IPS-15b (cell line): ENCODE measurements at regions not wholly inside any gene's neighbourhood (a gene's known extent, or its start where the extent isn't known, plus 50 kb on each side); places are given as distances from the start of the nearest gene placed in this dataset.

ENCODE experiments used
- H3K27me3 ChIP-seq: one replicate; pipeline ENCODE4 v1.6.1; 2013; ENCODE audit warnings: low read length; ENCODE audit not compliant: control insufficient read depth, insufficient read depth
- H3K36me3 ChIP-seq: one replicate; pipeline ENCODE4 v1.6.1; 2013; ENCODE audit warnings: low read length; ENCODE audit not compliant: control insufficient read depth, insufficient read depth
- H3K4me1 ChIP-seq: one replicate; pipeline ENCODE4 v1.6.1; 2013; ENCODE audit warnings: mild to moderate bottlenecking, low read length; ENCODE audit not compliant: control insufficient read depth, insufficient read depth
- H3K4me3 ChIP-seq: one replicate; pipeline ENCODE4 v1.5.1; 2013; ENCODE audit warnings: low read depth, low read length
- H3K9ac ChIP-seq: one replicate; pipeline ENCODE4 v1.6.1; 2013; ENCODE audit warnings: low read depth, mild to moderate bottlenecking, low read length
- H3K9me3 ChIP-seq: one replicate; pipeline ENCODE4 v1.6.1; 2013; ENCODE audit warnings: mild to moderate bottlenecking, low read length; ENCODE audit not compliant: control insufficient read depth, insufficient read depth

GRCh38 chr13:22049384-22049783 lies 378.5 kb downstream of the FGF9 start:
- H3K9ac ChIP-seq = no peak overlapping the region
- H3K4me3 ChIP-seq = no peak overlapping the region
- no peaks in the 10 kb centered on the region for H3K4me1 ChIP-seq
- H3K27me3 ChIP-seq = no peaks in the 10 kb centered on the region
- H3K36me3 ChIP-seq = no peaks in the 10 kb centered on the region
- no peaks in the 10 kb centered on the region for H3K9me3 ChIP-seq

DNA sequence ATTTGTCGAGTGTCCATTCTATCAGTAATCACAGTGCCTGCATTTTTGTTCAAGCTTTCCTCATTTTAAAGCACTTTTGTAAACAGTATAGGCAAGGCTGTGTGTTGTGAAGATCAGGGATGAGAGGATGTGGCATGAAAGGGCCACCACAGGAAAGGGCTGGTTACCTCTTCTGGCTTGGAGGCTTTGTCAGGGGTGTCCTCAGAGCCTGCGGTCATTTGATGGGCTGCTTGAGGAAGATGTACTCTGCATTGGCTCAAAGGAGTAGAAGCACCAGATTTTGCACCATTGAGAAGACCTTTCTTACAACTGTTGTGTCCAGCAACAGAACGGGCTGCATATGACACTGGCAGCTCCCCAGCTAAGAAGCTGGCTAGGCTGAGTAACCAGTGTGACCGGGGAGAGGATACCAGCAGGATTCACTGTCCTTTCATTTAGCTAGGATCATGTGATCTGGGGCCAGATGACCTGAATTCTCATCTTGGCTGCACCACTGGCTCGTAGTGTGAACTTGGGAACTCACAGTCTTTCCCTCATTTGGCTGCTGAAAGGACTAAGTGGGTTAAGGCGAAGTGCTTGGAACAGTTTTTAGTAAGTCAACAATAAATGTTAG lies 380.2 kb downstream of the FGF9 start:
- no peaks in the 10 kb centered on the region for H3K9me3 ChIP-seq
- H3K36me3 ChIP-seq = no peaks in the 10 kb centered on the region
- no peaks in the 10 kb centered on the region for H3K4me1 ChIP-seq
- H3K27me3 ChIP-seq = no peaks in the 10 kb centered on the region
- no peak overlapping the region for H3K9ac ChIP-seq
- no peak overlapping the region for H3K4me3 ChIP-seq

GRCh38 chr13:22053053-22053452 lies 382.2 kb downstream of the FGF9 start:
- H3K4me3 ChIP-seq = no peak overlapping the region
- no peaks in the 10 kb centered on the region for H3K9me3 ChIP-seq
- no peaks in the 10 kb centered on the region for H3K4me1 ChIP-seq
- no peaks in the 10 kb centered on the region for H3K36me3 ChIP-seq
- no peak overlapping the region for H3K9ac ChIP-seq
- no peaks in the 10 kb centered on the region for H3K27me3 ChIP-seq

- Histone ChIP-seq H3K4me1 (no peaks in the 10 kb centered on the region), H3K9ac (no peak overlapping the region), H3K9me3 (no peaks in the 10 kb centered on the region), H3K36me3 (no peaks in the 10 kb centered on the region), H3K27me3 (no peaks in the 10 kb centered on the region), H3K4me3 (no peak overlapping the region)
Observed at GRCh38 chr13:22055259-22055658, 384.4 kb downstream of the FGF9 start.

GRCh38 chr13:22060187-22060586 lies 389.3 kb downstream of the FGF9 start:
- Histone ChIP-seq H3K9ac (no peak overlapping the region), H3K9me3 (no peaks in the 10 kb centered on the region), H3K27me3 (no peaks in the 10 kb centered on the region), H3K4me3 (no peak overlapping the region), H3K36me3 (no peaks in the 10 kb centered on the region), H3K4me1 (no peaks in the 10 kb centered on the region)

- Histone ChIP-seq H3K9me3 (no peaks in the 10 kb centered on the region), H3K4me3 (no peak overlapping the region), H3K27me3 (no peaks in the 10 kb centered on the region), H3K36me3 (no peaks in the 10 kb centered on the region), H3K9ac (no peak overlapping the region), H3K4me1 (no peaks in the 10 kb centered on the region)
Observed at GRCh38 chr13:22061371-22061805, 390.5 kb downstream of the FGF9 start.

DNA sequence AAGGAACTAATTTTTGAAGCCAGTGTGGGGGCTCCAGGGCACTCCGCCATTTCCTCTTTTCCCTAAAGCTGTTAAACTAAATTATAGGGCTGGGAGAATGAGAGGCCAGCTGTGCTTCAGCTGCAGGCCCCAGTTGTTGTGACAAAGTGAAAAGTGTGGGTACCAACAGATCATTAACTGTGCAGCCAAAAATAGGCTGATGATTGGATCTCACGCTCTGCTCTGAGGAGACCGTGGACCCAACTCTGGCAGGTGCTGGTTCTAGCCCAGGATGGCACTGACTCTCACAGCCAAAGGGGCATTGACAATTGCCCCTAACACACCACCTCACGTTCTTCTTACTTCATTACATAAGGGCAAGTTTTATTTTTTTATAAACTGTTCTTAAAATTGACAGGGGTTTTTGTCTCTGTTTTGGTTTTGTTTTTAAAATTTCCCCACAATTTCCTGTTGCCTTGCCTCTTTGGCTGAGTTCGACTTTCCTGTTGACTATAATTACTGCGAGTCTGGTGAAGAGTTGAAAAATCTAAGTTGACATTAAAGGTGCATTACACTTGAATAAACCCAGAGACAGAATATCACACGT lies 391.0 kb downstream of the FGF9 start:
- Histone ChIP-seq H3K27me3 (no peaks in the 10 kb centered on the region), H3K9me3 (no peaks in the 10 kb centered on the region), H3K4me3 (no peak overlapping the region), H3K36me3 (no peaks in the 10 kb centered on the region), H3K9ac (no peak overlapping the region), H3K4me1 (no peaks in the 10 kb centered on the region)

DNA sequence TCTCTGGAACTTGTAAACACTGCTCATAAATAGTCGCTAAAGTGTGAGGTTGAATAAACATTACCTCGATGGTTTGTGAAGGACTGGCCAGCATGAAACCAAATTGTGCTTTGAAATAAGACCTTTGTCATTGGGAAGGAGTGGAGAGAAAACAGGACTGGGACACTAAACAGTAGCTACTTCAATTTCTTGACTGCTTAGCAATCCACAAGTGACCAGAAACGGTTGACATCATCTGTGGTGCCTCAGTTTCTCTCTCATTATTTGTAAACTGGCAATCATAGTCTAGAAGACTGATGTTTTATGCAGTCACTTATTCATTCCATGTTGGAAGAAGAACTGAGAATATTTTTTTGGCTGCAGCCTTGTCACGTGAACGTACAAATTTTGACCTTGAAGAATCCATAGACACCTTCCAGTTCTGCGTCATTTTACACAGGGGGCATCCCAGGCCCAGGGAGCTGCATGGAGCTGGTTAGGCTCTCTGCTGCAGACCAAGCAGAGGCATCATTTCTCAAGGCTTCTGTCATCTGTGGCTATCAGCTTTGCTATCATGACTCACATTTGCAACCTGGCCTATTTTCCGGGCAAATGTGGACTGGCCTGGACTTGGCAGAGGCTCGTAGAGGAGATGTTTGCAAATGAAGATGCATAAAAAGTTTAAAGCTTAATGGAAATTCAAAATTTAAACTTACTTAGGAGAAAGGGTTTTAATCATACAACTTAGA lies 391.8 kb downstream of the FGF9 start:
- Histone ChIP-seq H3K9me3 (no peaks in the 10 kb centered on the region), H3K4me1 (no peaks in the 10 kb centered on the region), H3K9ac (no peak overlapping the region), H3K36me3 (no peaks in the 10 kb centered on the region), H3K4me3 (no peak overlapping the region), H3K27me3 (no peaks in the 10 kb centered on the region)

DNA sequence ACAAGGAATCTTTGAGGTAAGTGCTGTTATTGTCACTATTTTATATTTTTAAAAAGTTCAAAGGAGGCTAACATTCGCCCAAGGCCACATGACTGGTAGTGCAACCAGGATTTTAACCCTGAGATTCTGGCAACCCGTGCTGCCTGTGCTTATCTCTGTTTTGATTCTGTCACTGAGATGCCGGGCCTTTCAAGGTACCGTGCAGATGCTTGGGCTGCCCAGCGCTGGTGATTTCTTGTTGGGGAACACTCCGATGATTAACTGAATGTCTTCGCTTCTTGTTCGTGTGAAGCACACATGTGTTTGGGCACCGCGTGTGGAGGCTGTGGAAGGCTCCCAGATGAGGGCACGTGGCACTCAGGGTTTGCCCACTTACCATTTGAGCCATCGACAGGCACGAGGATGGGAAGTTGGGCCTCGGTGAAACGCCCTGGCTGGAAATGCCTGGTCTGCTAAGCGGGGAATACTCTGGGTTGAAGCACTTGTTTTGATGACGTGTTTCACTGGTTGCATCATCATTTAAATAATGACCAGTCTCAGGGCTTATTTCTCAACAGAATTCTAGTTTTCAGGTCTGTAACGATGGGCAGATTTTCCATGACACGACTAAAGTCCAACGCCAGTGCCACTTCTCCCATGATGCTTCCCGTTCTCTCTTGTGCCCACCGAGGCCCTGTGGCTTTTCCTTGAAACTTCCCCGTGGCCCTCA lies 392.7 kb downstream of the FGF9 start:
- Histone ChIP-seq H3K9ac (no peak overlapping the region), H3K4me3 (no peak overlapping the region), H3K9me3 (no peaks in the 10 kb centered on the region), H3K36me3 (no peaks in the 10 kb centered on the region), H3K27me3 (no peaks in the 10 kb centered on the region), H3K4me1 (no peaks in the 10 kb centered on the region)

GRCh38 chr13:22064854-22065620 lies 394.2 kb downstream of the FGF9 start:
- Histone ChIP-seq H3K9me3 (no peaks in the 10 kb centered on the region), H3K4me3 (no peak overlapping the region), H3K27me3 (no peaks in the 10 kb centered on the region), H3K9ac (no peak overlapping the region), H3K4me1 (no peaks in the 10 kb centered on the region), H3K36me3 (no peaks in the 10 kb centered on the region)

DNA sequence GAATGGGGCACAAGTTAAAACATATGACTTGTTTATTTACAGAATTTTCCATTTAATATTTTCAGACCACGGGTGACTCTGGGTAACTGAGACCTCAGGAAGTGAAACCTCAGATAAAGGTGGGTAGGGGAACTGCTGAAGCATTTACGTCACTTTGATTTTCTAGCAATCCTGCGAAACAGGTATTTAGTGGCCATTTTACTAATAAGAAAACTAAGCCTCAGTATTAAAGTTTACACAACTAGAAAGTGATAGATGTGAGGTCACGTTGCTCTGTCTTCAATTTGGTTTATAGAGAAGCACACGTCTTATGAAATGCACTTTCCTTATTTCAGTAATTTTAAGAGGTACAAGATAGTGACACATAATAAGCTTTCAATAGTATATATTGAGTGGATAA lies 402.8 kb downstream of the FGF9 start:
- H3K27me3 ChIP-seq = peaks cover 5% of the 10 kb centered on the region
- H3K9me3 ChIP-seq = no peaks in the 10 kb centered on the region
- no peaks in the 10 kb centered on the region for H3K36me3 ChIP-seq
- H3K4me3 ChIP-seq = no peak overlapping the region
- no peak overlapping the region for H3K9ac ChIP-seq
- peaks cover 4% of the 10 kb centered on the region for H3K4me1 ChIP-seq
